ENCODE measurements at regions not wholly inside any gene's neighbourhood (a gene's known extent, or its start where the extent isn't known, plus 50 kb on each side); places are given as distances from the start of the nearest gene placed in this dataset.

- TF ChIP-seq CTCF (IDR thresholded peaks at IDR 0.05) (no peak), POLR2A (IDR thresholded peaks at IDR 0.05) (no peak)
Observed at GRCh38 chr3:103950676-103951075, 1416.0 kb upstream of the ALCAM start.
